ENCODE measurements at regions not wholly inside any gene's neighbourhood (a gene's known extent, or its start where the extent isn't known, plus 50 kb on each side); places are given as distances from the start of the nearest gene placed in this dataset.

GRCh38 chr7:67604461-67605386 is 608.1 kb downstream of the TYW1 start:
- Mint-ChIP-seq H3K9me3 (peaks cover 5 to 15% (median 5%) of the 10 kb centered on the region in 3 donors), H3K4me1 (no peaks in the 10 kb centered on the region), H3K4me3 (no peak overlapping the region), H3K27ac (no peak overlapping the region), H3K36me3 (peaks cover 5% of the 10 kb centered on the region), H3K27me3 (no peaks in the 10 kb centered on the region)

GRCh38 chr7:67608806-67609205 is 612.2 kb downstream of the TYW1 start:
- Mint-ChIP-seq H3K9me3 (peaks cover 7 to 15% (median 10%) of the 10 kb centered on the region in 3 donors), H3K4me3 (no peak overlapping the region), H3K36me3 (peaks cover 3% of the 10 kb centered on the region), H3K27me3 (no peaks in the 10 kb centered on the region), H3K4me1 (no peaks in the 10 kb centered on the region), H3K27ac (no peak overlapping the region)

- no peaks in the 10 kb centered on the region for H3K27me3 Mint-ChIP-seq
- H3K4me1 Mint-ChIP-seq: no peaks in the 10 kb centered on the region
- no peak overlapping the region for H3K4me3 Mint-ChIP-seq
- no peak overlapping the region for H3K27ac Mint-ChIP-seq
- peaks cover 3% of the 10 kb centered on the region for H3K36me3 Mint-ChIP-seq
- peaks cover 0 to 12% (median 7%) of the 10 kb centered on the region in 3 donors for H3K9me3 Mint-ChIP-seq
Measured at GRCh38 chr7:67610897-67611296, 614.3 kb downstream of the TYW1 start.

- Mint-ChIP-seq H3K36me3 (no peaks in the 10 kb centered on the region), H3K4me1 (no peaks in the 10 kb centered on the region), H3K9me3 (peaks cover 4 to 8% (median 6%) of the 10 kb centered on the region in 3 donors), H3K27me3 (peaks cover 4% of the 10 kb centered on the region), H3K4me3 (no peak overlapping the region), H3K27ac (no peak overlapping the region)
Measured at GRCh38 chr7:67614843-67615242, 618.2 kb downstream of the TYW1 start.

GRCh38 chr7:67616517-67616916 is 619.9 kb downstream of the TYW1 start:
- H3K36me3 Mint-ChIP-seq: no peaks in the 10 kb centered on the region
- peaks cover 9% of the 10 kb centered on the region for H3K27me3 Mint-ChIP-seq
- H3K4me3 Mint-ChIP-seq: no peak overlapping the region
- H3K4me1 Mint-ChIP-seq: no peaks in the 10 kb centered on the region
- H3K27ac Mint-ChIP-seq: no peak overlapping the region
- peaks cover 4 to 8% (median 4%) of the 10 kb centered on the region in 3 donors for H3K9me3 Mint-ChIP-seq

GRCh38 chr7:67618556-67619162 is 622.0 kb downstream of the TYW1 start:
- Mint-ChIP-seq H3K36me3 (no peaks in the 10 kb centered on the region), H3K27ac (no peak overlapping the region), H3K27me3 (peaks cover 9% of the 10 kb centered on the region), H3K4me3 (no peak overlapping the region), H3K4me1 (no peaks in the 10 kb centered on the region), H3K9me3 (peaks cover 2 to 5% (median 4%) of the 10 kb centered on the region in 3 donors)

- H3K9me3 Mint-ChIP-seq: peaks cover 2 to 5% (median 4%) of the 10 kb centered on the region in 3 donors
- no peaks in the 10 kb centered on the region for H3K4me1 Mint-ChIP-seq
- peaks cover 9% of the 10 kb centered on the region for H3K27me3 Mint-ChIP-seq
- no peaks in the 10 kb centered on the region for H3K36me3 Mint-ChIP-seq
- no peak overlapping the region for H3K4me3 Mint-ChIP-seq
- H3K27ac Mint-ChIP-seq: no peak overlapping the region
Measured at GRCh38 chr7:67619175-67619574, 622.5 kb downstream of the TYW1 start.

- Mint-ChIP-seq H3K9me3 (peaks cover 0 to 4% (median 1%) of the 10 kb centered on the region in 3 donors), H3K36me3 (no peaks in the 10 kb centered on the region), H3K27ac (no peak overlapping the region), H3K27me3 (peaks cover 9% of the 10 kb centered on the region), H3K4me3 (no peak overlapping the region), H3K4me1 (no peaks in the 10 kb centered on the region)
Measured at GRCh38 chr7:67620216-67620933, 623.7 kb downstream of the TYW1 start.

GRCh38 chr7:67621704-67622103 is 625.1 kb downstream of the TYW1 start:
- Mint-ChIP-seq H3K27me3 (peaks cover 9% of the 10 kb centered on the region), H3K4me3 (no peak overlapping the region), H3K9me3 (peaks cover 0 to 1% (median 0%) of the 10 kb centered on the region in 3 donors), H3K4me1 (peaks cover 0 to 5% (median 2%) of the 10 kb centered on the region in 3 donors), H3K36me3 (no peaks in the 10 kb centered on the region), H3K27ac (no peak overlapping the region)

GRCh38 chr7:67625257-67625737 is 628.7 kb downstream of the TYW1 start:
- H3K27me3 Mint-ChIP-seq: peaks cover 4% of the 10 kb centered on the region
- no peaks in the 10 kb centered on the region for H3K36me3 Mint-ChIP-seq
- peaks cover 0 to 5% (median 2%) of the 10 kb centered on the region in 3 donors for H3K4me1 Mint-ChIP-seq
- H3K9me3 Mint-ChIP-seq: peaks cover 0 to 6% (median 4%) of the 10 kb centered on the region in 3 donors
- H3K27ac Mint-ChIP-seq: no peak overlapping the region
- no peak overlapping the region for H3K4me3 Mint-ChIP-seq

GRCh38 chr7:67631476-67631875 is 634.8 kb downstream of the TYW1 start:
- no peaks in the 10 kb centered on the region for H3K27me3 Mint-ChIP-seq
- H3K4me1 Mint-ChIP-seq: no peaks in the 10 kb centered on the region
- no peak overlapping the region for H3K27ac Mint-ChIP-seq
- H3K9me3 Mint-ChIP-seq: peaks cover 2 to 8% (median 4%) of the 10 kb centered on the region in 3 donors
- no peaks in the 10 kb centered on the region for H3K36me3 Mint-ChIP-seq
- H3K4me3 Mint-ChIP-seq: no peak overlapping the region

- peaks cover 0 to 2% (median 0%) of the 10 kb centered on the region in 3 donors for H3K4me1 Mint-ChIP-seq
- no peak overlapping the region for H3K4me3 Mint-ChIP-seq
- H3K36me3 Mint-ChIP-seq: no peaks in the 10 kb centered on the region
- no peaks in the 10 kb centered on the region for H3K27me3 Mint-ChIP-seq
- peak overlapping the region in 1 of 3 donors; percentile 74 for H3K27ac Mint-ChIP-seq
- peaks cover 0 to 9% (median 7%) of the 10 kb centered on the region in 3 donors for H3K9me3 Mint-ChIP-seq
Measured at GRCh38 chr7:67635271-67635670, 638.6 kb downstream of the TYW1 start.

GRCh38 chr7:67636348-67637022 is 639.9 kb downstream of the TYW1 start:
- peaks cover 0 to 12% (median 9%) of the 10 kb centered on the region in 3 donors for H3K9me3 Mint-ChIP-seq

GRCh38 chr7:67637023-67637358 is 640.4 kb downstream of the TYW1 start:
- H3K9me3 Mint-ChIP-seq: peaks cover 0 to 12% (median 9%) of the 10 kb centered on the region in 3 donors
- peaks cover 0 to 2% (median 0%) of the 10 kb centered on the region in 3 donors for H3K4me1 Mint-ChIP-seq
- no peaks in the 10 kb centered on the region for H3K36me3 Mint-ChIP-seq
- H3K4me3 Mint-ChIP-seq: no peak overlapping the region
- H3K27ac Mint-ChIP-seq: no peak overlapping the region
- H3K27me3 Mint-ChIP-seq: no peaks in the 10 kb centered on the region

More at GRCh38 chr7:67636348-67637022, 639.9 kb downstream of the TYW1 start:
- Mint-ChIP-seq H3K36me3 (no peaks in the 10 kb centered on the region), H3K4me1 (peaks cover 0 to 2% (median 0%) of the 10 kb centered on the region in 3 donors), H3K27ac (no peak overlapping the region), H3K4me3 (no peak overlapping the region), H3K27me3 (no peaks in the 10 kb centered on the region)

Measured in IgD-negative memory B cell (primary cell).